C4-2B (cell line): ENCODE measurements at regions not wholly inside any gene's neighbourhood (a gene's known extent, or its start where the extent isn't known, plus 50 kb on each side); places are given as distances from the start of the nearest gene placed in this dataset.

Experiments
- ZFX ChIP-seq: fragments of 450-650 bp; IDR thresholded peaks from 2 replicates; pipeline ENCODE4 v1.6.1; 2017
- TF ChIP-seq, protein P1 (sequence below): fragments of 450-650 bp; conservative IDR thresholded peaks from 2 replicates; pipeline ENCODE4 v1.5.1; 2017; ENCODE audit warnings: mild to moderate bottlenecking

DNA sequence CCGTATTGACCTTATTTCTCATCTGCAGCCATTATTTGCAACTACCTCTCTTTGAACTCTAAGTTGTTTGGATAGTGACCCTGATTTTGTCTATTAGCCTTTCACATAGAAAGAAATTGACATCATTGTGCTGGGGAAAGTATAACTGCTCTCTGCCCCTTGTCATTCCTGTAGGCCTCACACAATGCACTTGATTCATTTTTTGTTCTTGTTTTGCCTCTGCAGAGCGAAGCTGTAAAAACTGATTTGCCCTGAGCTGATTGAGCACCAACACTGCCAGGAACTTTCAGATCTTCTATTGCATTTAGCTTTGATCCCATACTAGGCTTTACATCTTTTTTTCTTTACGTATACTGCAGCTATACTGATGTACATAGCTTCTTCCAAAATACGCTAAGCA is 167.2 kb upstream of the PTBP2 start:
- TF ChIP-seq, protein P1, sequence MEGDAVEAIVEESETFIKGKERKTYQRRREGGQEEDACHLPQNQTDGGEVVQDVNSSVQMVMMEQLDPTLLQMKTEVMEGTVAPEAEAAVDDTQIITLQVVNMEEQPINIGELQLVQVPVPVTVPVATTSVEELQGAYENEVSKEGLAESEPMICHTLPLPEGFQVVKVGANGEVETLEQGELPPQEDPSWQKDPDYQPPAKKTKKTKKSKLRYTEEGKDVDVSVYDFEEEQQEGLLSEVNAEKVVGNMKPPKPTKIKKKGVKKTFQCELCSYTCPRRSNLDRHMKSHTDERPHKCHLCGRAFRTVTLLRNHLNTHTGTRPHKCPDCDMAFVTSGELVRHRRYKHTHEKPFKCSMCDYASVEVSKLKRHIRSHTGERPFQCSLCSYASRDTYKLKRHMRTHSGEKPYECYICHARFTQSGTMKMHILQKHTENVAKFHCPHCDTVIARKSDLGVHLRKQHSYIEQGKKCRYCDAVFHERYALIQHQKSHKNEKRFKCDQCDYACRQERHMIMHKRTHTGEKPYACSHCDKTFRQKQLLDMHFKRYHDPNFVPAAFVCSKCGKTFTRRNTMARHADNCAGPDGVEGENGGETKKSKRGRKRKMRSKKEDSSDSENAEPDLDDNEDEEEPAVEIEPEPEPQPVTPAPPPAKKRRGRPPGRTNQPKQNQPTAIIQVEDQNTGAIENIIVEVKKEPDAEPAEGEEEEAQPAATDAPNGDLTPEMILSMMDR: no peak
- TF ChIP-seq ZFX: no peak
